Right ventricle myocardium inferior (tissue), 1 donor: ENCODE measurements at regions not wholly inside any gene's neighbourhood (a gene's known extent, or its start where the extent isn't known, plus 50 kb on each side); places are given as distances from the start of the nearest gene placed in this dataset.
A peak's percentile ranks its signal among the peaks of the same experiment; 100 is the strongest.
"Not testable (repeated sequence)": the region's sequence is repeated elsewhere in the genome, so short reads cannot be mapped to it uniquely, and the experiment has no call there.

Experiments used
- ATAC-seq: fragments of 200-7000 bp; cut with Tn5 transposase; one replicate; pipeline ENCODE4 v1.9.1; 2020; ENCODE audit warnings: mild to moderate bottlenecking, moderate library complexity
- DNase-seq: peaks from one replicate; pipeline ENCODE4 v3.0.0; 2021; ENCODE audit errors: missing footprints
- intact Hi-C: fragments of 100-400 bp; cut with DNase I; formaldehyde crosslinking; loops from one replicate; pipeline ENCODE4 v1.11.0; 2022
- donor health status: DM: no; HTN: yes; CAD: no; lungs with severe emphysema.

- DNase-seq, intact Hi-C loops, ATAC-seq: not testable (repeated sequence)
Observed at GRCh38 chr2:110394769-110395168, 77.8 kb downstream of the LIMS4 start.

- ATAC-seq, DNase-seq, intact Hi-C loops: not testable (repeated sequence)
Observed at GRCh38 chr2:110392366-110392765, 80.2 kb downstream of the LIMS4 start.

DNA sequence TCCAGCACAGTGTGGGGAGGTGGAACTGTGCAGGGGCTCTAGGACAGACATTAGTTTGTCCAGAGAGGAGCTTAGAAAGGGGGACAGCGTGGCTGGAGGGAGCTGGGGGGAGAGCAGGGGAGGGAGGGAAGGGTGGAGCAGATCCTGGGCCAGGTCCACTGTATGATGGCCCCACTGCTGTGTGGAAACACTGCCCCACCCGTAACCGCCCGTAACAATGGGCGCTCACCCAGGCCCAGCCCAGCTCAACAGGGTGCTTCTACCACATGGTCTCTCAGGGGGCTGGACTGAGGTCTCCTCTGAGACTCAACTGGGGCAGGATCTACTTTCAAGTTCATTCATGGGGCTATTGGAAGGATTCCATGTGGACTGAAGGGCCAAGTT lies 81.6 kb downstream of the LIMS4 start:
- ATAC-seq, DNase-seq, intact Hi-C loops: not testable (repeated sequence)

DNA sequence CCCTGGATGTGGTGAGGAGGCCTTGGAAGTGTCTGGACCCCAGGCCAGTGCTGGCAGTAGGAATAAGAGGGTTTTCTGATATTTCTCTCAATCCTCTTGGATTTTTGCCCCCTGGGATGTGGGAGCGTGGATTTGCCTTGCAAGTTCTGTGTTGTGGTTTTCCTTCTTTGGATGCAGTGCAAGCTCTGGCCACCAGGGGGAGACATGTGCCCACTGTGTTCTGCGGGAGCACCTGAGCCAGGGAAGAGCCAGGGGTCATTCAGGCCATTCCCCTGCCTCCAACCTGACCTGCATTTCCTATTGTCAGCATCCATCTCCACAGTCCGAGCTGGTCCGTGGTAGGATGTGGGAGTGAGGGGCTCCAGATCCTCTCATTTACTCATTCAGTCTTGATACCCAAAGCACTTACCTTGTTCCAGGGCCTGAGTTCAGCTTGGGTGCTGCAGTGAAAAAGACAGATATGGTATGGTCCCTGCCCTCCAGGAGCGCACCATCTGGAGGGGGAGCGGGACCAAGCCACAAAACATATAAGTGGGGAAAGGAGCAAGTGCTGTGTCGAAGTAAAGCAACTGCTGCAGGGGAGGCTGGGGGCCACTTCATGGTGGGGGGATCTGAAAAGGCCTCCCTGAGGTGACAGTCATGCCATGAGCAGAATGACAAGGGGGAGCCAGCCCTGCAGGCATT lies 82.1 kb downstream of the LIMS4 start:
- intact Hi-C loops, result not testable (repeated sequence)
- DNase-seq, result peak; percentile 18
- peak; percentile 48 for ATAC-seq

GRCh38 chr2:110387044-110387443 lies 85.6 kb downstream of the LIMS4 start:
- intact Hi-C loops, ATAC-seq, DNase-seq: not testable (repeated sequence)

DNA sequence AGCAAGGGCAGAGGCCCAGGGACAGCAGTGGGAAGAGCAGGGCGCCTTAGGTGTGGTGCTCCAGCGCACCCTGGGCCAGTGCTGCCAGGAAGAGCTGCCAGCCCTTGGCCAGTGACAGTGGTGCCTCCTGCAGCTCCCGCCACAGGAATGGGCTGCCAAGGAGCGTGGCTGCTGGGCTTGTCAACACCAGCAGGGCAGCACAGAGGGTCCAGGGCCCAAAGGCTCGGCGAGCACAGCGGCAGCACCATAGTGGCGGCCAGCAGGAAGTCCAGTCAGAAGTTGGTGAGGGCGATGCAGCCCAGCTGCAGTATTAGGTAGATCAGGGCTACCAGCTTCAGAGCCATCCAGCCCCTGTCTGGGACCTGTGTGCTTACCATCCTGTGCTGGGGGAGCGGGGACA lies 86.1 kb downstream of the LIMS4 start:
- ATAC-seq, intact Hi-C loops: not testable (repeated sequence)
- DNase-seq, result peak; percentile 73

DNA sequence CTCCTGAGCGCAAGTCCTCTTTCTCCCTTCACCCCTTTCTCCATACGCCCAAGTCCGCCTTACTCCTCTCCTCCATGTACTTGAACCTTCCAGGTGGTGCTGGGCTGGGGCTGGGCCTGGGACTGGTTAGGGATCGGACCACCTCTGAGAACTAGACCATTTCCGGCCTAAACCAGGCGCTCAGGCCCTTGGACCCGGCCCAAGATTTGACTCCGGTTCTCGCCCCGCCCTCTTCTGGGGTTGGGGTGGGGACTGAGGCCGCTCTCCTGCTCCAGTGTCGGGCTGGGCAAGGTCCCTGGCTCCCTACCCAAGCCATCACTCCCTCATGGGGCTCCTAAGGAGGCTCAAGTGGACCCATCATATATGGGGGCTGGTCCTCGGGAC lies 87.9 kb downstream of the LIMS4 start:
- intact Hi-C loops, result not testable (repeated sequence)

DNA sequence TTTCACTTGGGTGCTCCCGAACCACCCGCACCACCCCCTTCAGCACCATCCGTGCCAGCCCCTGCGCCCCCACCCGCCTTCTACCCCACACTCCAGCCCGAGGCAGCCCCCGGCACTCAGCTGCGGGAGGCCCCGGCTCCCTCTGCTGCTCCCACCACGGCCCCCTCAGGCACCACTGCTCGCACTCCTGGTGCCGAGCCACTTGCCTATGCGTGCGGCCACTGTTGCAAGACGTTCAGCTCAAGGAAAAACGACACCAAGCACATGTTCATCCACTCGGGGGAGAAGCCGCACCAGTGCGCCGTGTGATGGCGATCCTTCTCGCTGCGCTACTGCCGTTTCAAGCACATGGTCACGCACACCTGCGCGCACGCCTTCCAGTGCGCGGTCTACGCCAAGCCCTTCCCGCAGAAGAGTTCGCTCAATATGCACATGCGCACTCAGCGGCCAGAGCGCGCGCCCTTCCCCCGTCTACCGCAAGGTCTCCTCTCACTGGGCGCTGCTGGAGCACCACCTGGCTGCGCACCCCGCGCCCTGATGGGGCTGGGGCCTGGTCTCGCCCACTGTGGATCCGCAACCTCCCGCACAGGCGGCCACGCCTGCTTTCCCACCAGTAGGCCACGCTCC lies 88.4 kb downstream of the LIMS4 start:
- intact Hi-C loops, result not testable (repeated sequence)
- ATAC-seq, result peak; percentile 84

More for the DNA sequence above, 87.9 kb downstream of the LIMS4 start:
- peak; percentile 72 for ATAC-seq
- DNase-seq, result not testable (repeated sequence)

GRCh38 chr2:110383163-110384048 lies 89.2 kb downstream of the LIMS4 start:
- intact Hi-C loops, DNase-seq: not testable (repeated sequence)
- peak; percentile 81 for ATAC-seq

More for the DNA sequence above, 88.4 kb downstream of the LIMS4 start:
- DNase-seq, result not testable (repeated sequence)

- intact Hi-C loops, DNase-seq, ATAC-seq: not testable (repeated sequence)
Observed at GRCh38 chr2:110373519-110373918, 99.1 kb downstream of the LIMS4 start.

DNA sequence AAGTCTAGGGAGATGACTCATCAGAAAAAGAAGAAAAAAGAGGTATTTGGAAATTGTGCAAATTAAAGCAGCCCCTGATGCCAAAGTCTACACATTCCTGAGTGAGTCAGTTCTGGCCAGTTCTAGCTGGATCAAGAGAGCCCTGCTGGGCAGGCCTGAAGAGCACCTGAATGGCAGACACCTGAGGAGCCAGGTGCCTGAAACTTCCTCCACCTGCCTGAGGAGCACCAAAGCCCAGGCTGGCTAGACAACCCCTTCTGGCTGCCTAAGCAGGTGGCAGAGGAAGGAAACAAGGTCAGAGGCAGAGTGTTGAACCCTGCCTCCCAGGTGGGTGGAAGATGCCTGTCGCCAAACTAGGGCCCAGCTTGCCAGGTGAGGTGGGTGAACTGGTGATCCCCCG lies 101.0 kb downstream of the LIMS4 start:
- peak; percentile 39 for DNase-seq
- ATAC-seq, intact Hi-C loops: not testable (repeated sequence)

GRCh38 chr2:110357616-110358015 lies 115.0 kb downstream of the LIMS4 start:
- intact Hi-C loops, ATAC-seq, DNase-seq: not testable (repeated sequence)

GRCh38 chr2:110354294-110355018 lies 118.2 kb downstream of the LIMS4 start:
- intact Hi-C loops, ATAC-seq, DNase-seq: not testable (repeated sequence)

- ATAC-seq, DNase-seq, intact Hi-C loops: not testable (repeated sequence)
Observed at GRCh38 chr2:110350718-110351117, 121.9 kb downstream of the LIMS4 start.

DNA sequence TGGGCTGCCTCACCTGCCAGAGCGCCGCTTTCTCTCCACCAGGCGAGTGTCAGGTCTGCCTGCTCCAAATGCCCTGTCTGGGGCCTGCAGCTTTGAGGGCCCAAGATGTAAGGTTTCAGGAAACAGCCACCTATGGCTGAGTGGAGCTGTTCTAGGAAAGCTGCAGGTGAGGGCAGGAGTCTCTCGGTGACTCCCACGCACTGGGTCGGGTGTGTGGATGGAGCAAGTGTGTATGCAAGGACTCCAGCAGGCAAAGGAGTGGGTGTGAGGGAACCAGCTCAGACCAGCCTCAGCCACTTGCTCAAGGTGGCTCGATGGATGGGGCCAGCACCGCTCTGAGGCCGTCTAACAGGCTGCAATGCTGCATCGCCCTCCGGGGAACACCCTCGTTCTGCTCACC lies 123.7 kb downstream of the LIMS4 start:
- peak; percentile 60 for DNase-seq
- intact Hi-C loops, ATAC-seq: not testable (repeated sequence)

DNA sequence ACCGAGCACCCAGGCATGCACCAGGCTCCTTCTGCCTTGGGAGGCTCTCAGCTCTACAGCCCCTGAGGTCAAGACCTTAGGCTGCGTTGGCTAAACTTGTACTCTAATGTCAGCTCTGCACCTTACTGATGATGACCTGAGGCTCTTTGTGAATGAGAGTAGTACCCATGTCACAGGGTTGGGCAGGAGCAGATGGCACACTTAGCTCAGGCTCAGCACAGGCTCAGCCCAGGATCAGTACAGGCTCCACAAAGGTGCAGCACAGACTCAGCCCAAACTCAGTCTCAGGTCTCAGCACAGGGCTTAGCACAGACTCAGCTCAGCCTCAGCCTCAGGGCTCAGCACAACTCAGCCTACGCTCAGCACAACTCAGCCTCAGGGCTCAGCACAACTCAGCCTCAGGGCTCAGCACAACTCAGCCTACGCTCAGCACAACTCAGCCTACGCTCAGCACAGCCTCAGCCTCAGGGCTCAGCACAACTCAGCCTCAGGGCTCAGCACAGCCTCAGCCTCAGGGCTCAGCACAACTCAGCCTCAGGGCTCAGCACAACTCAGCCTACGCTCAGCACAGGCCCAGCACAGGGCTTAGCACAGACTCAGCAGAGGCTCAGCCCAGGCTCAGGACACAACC lies 128.1 kb downstream of the LIMS4 start:
- intact Hi-C loops, DNase-seq, ATAC-seq: not testable (repeated sequence)

- ATAC-seq, result peak; percentile 26
- intact Hi-C loops, DNase-seq: not testable (repeated sequence)
Observed at GRCh38 chr2:110342077-110342476, 129.7 kb upstream of the MTLN start.

GRCh38 chr2:110339126-110339525 lies 126.8 kb upstream of the MTLN start:
- ATAC-seq, intact Hi-C loops, DNase-seq: not testable (repeated sequence)
